Thyroid gland (tissue), 4 donors: ENCODE measurements at regions not wholly inside any gene's neighbourhood (a gene's known extent, or its start where the extent isn't known, plus 50 kb on each side); places are given as distances from the start of the nearest gene placed in this dataset.
A peak's percentile ranks its signal among the peaks of the same experiment; 100 is the strongest.

Experiments
- DNase-seq, 2 donors: peaks; one replicate each; pipeline ENCODE4 v3.0.0-alpha.2; 2019
- H3K27ac ChIP-seq, 3 donors: fragments of 200-600 bp; sonication (generic); 1 replicate in 2 of 3; 2 replicates in 1 of 3; pipeline ENCODE4 v1.5.1; 2016 to 2019; ENCODE audit warnings: mild to moderate bottlenecking in 1 of 3, moderate library complexity in 1 of 3
- H3K27me3 ChIP-seq: fragments of 200-600 bp; sonication (generic); one replicate; pipeline ENCODE4 v1.5.1; 2019
- H3K36me3 ChIP-seq, 2 donors: fragments of 200-600 bp; sonication (generic); one replicate each; pipeline ENCODE4 v1.5.1; 2016 to 2019
- H3K4me1 ChIP-seq, 2 donors: fragments of 200-600 bp; sonication (generic); one replicate each; pipeline ENCODE4 v1.5.1; 2017 to 2019
- H3K4me3 ChIP-seq, 3 donors: fragments of 200-600 bp; sonication (generic); replicated peaks in 1 of 3; 1 replicate in 2 of 3; 2 replicates in 1 of 3; pipeline ENCODE4 v1.5.1; 2016; ENCODE audit warnings: mild to moderate bottlenecking in 1 of 3
- H3K9me3 ChIP-seq: fragments of 200-600 bp; sonication (generic); one replicate; pipeline ENCODE4 v1.5.1; 2017
- CTCF ChIP-seq, 6 experiments: fragments of 200-600 bp in 3 of 6; fragments of 450-650 bp in 3 of 6; sonication (generic) in 3 of 6; IDR thresholded peaks; one replicate each; pipeline ENCODE4 v1.5.1; 2016 to 2019; ENCODE audit warnings: antibody characterized with exemption in 6 of 6, mild to moderate bottlenecking in 2 of 6, inconsistent platforms in 1 of 6, moderate library complexity in 1 of 6
- POLR2A ChIP-seq, 2 donors: fragments of 450-650 bp; IDR thresholded peaks; one replicate each; pipeline ENCODE4 v1.6.1; 2017; ENCODE audit warnings: antibody characterized with exemption in 2 of 2, mild to moderate bottlenecking in 2 of 2, moderate library complexity in 1 of 2
- WGBS, 2 donors: methylation state at CpG; one replicate each; pipeline ENCODE4 v1.1.5; 2017; 5-methylcytosine and 5-hydroxymethylcytosine counted together
- intact Hi-C: fragments of 100-400 bp; cut with DNase I; formaldehyde crosslinking; loops from one replicate; pipeline ENCODE4 v1.15.1; 2023

GRCh38 chr11:77530879-77531278 is 57.0 kb upstream of the PAK1 start:
- H3K27me3 ChIP-seq, result no peaks in the 10 kb centered on the region
- intact Hi-C loops, result no loop called here

GRCh38 chr11:77529685-77530084 is 55.8 kb upstream of the PAK1 start:
- no peak for DNase-seq
- no peak overlapping the region for H3K4me3 ChIP-seq
- H3K27ac ChIP-seq, result no peak overlapping the region
- no peaks in the 10 kb centered on the region for H3K9me3 ChIP-seq
- no peaks in the 10 kb centered on the region for H3K36me3 ChIP-seq
- no peak for TF ChIP-seq CTCF (IDR thresholded peaks at IDR 0.05)
- no peak for TF ChIP-seq POLR2A (IDR thresholded peaks at IDR 0.05)
- no peaks in the 10 kb centered on the region for H3K4me1 ChIP-seq
- intact Hi-C loops, result no loop called here
- 95 to 100% methylated on average over 1 of the region's 1 CpG for WGBS, 2 donors
- no peaks in the 10 kb centered on the region for H3K27me3 ChIP-seq

More at GRCh38 chr11:77530879-77531278, 57.0 kb upstream of the PAK1 start:
- Histone ChIP-seq H3K36me3 (no peaks in the 10 kb centered on the region), H3K4me1 (no peaks in the 10 kb centered on the region), H3K4me3 (no peak overlapping the region), H3K27ac (no peak overlapping the region), H3K9me3 (no peaks in the 10 kb centered on the region)
- no peak for DNase-seq
- WGBS, 2 donors, result 49 to 69% methylated on average over 1 of the region's 1 CpG
- TF ChIP-seq CTCF (IDR thresholded peaks at IDR 0.05) (no peak), POLR2A (IDR thresholded peaks at IDR 0.05) (no peak)

GRCh38 chr11:77525455-77526091 is 51.7 kb upstream of the PAK1 start:
- Histone ChIP-seq H3K4me1 (no peaks in the 10 kb centered on the region), H3K4me3 (no peak overlapping the region), H3K27me3 (no peaks in the 10 kb centered on the region), H3K36me3 (no peaks in the 10 kb centered on the region), H3K9me3 (no peaks in the 10 kb centered on the region), H3K27ac (no peak overlapping the region)
- no peak for DNase-seq
- no peak for TF ChIP-seq POLR2A (IDR thresholded peaks at IDR 0.05)
- no peak for TF ChIP-seq CTCF (IDR thresholded peaks at IDR 0.05)
- 74 to 86% methylated on average over 4 of the region's 4 CpGs for WGBS, 2 donors
- intact Hi-C loops, result no loop called here

GRCh38 chr11:77524539-77524938 is 50.6 kb upstream of the PAK1 start:
- Histone ChIP-seq H3K36me3 (no peaks in the 10 kb centered on the region), H3K27me3 (no peaks in the 10 kb centered on the region), H3K9me3 (no peaks in the 10 kb centered on the region), H3K4me1 (no peaks in the 10 kb centered on the region), H3K4me3 (no peak overlapping the region), H3K27ac (no peak overlapping the region)
- intact Hi-C loops, result no loop called here
- no peak for DNase-seq
- TF ChIP-seq CTCF (IDR thresholded peaks at IDR 0.05) (peak in 2 of 6 experiments; percentile 22 to 26), POLR2A (IDR thresholded peaks at IDR 0.05) (no peak)

- H3K36me3 ChIP-seq, result no peaks in the 10 kb centered on the region
- no peak overlapping the region for H3K27ac ChIP-seq
- no peak for TF ChIP-seq CTCF (IDR thresholded peaks at IDR 0.05)
- no peak for TF ChIP-seq POLR2A (IDR thresholded peaks at IDR 0.05)
- H3K9me3 ChIP-seq, result no peaks in the 10 kb centered on the region
- H3K4me3 ChIP-seq, result no peak overlapping the region
- H3K4me1 ChIP-seq, result no peaks in the 10 kb centered on the region
- WGBS, 2 donors, result 80 to 82% methylated on average over 4 of the region's 4 CpGs
- no peaks in the 10 kb centered on the region for H3K27me3 ChIP-seq
- no peak for DNase-seq
- intact Hi-C loops, result no loop called here
Observed at GRCh38 chr11:77523712-77524111, 49.8 kb upstream of the PAK1 start.
